NAMALWA (cell line): ENCODE measurements at regions not wholly inside any gene's neighbourhood (a gene's known extent, or its start where the extent isn't known, plus 50 kb on each side); places are given as distances from the start of the nearest gene placed in this dataset.
"Not testable (repeated sequence)": the region's sequence is repeated elsewhere in the genome, so short reads cannot be mapped to it uniquely, and the experiment has no call there.

Experiments used
- DNase-seq: peaks from one replicate; pipeline ENCODE4 v3.0.0-alpha.2; 2015; ENCODE audit warnings: low spot score

DNA sequence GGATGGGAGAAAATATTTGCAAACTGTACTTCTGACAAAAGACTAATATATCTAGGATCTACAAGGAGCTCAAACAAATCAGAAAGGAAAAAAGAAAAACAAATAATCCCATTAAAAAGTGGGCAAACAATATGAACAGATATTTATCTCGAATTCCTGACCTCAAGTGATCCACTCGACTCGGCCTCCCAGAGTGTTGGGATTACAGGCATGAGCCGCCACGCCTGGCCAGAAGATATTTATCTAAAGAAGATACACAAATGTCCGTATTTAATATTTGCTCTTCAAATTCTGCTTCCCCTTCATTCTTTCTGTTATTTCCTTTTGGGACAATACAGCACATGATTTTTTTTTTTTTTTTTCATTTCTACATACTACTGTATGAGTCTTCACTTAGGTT, 151.7 kb upstream of the GRM7 start:
- no peak for DNase-seq

DNA sequence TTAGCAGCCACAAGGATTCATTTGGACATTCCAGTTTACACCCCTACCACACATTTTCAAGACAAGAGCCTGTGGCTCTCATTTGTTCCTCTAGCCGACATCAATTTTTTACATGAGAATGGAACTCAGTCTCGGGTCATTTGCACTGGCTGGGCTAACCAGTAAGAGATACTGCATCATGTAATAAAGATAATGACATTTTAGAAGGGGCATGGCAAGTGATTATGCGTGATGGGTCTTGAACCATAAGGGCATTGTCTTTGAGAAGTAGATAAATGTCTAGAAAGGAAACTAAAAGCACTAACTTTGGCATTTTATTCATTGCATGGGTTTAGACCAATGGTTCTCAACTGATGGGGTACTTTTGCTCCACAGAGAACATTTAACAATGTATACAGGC, 146.0 kb upstream of the GRM7 start:
- no peak for DNase-seq

DNA sequence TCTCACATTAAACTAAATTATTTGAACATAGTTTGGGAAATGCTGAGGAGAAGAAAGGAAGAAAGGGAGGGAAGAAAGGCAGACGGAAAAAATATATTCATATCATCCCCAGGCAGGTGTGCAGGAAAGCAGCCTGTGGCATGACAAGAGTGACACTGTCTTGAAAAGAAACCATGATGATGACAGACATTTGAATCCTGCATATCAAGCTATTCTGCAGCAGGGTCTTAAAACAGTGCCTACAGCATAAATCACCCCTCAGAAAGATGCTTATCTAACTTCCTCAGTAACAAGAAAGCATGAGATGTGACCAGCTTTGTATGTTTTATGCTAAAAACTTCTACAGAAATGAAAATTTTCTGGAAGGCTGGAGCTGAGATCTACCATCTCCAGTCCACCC, 144.5 kb upstream of the GRM7 start:
- no peak for DNase-seq

DNA sequence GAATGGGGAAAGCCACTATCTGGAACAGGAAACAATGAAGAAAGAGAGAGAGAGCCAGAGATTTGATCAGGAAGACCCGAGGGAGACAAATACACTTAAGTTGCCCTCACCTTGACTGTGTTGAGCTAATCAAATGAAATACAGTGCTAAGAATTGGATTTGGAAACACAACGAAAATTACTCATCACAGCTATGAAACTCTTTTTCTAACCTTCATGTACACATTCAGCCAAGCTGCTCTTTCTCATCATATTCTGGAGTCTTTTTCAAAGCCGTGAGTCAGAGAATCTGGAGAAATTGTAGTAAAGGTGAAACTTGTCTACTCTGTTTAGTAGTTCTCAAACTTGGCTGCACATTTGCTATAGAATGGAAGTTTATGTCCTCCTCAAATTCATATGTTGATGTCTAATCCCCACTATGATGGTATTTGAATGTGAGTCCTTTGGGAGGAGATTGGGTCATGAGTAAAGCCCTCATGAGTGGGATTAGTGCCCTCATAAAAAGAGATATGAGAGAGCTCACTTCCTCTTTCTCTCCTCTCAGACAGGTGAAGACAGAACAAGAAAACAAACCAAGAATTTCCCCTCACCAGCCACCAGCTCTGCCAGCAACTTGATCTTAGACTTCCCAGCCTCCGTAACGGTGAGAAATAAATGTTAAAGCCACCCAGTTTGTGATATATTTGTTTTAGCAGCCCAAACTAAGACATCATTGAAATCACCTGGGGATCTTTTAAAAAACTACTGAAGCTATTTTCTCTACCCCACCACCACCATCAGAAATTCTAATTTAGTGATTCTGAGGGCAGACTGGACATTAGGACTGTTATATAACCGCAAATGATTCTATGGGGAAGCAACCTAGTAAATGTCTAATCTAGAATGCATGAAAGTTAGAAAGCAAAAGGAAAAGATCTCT, 143.6 kb upstream of the GRM7 start:
- no peak for DNase-seq

DNA sequence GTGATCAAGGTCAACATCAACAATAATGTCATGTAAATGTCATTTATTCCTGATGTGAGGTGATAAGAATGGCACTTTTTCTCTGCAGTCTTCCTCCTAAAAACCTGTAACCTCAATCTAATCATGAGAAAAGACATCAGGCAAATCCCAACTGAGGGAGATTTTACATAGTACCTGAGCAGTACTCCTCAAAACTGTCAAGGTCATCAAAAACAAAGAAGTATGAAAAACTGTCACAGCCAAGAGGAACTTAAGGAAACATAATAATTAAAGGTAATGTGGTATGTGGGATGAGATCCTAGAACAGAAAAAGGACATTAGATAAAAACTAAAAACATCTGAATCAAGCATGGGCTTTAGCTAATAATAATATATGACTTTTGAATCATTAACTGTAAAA, 140.9 kb upstream of the GRM7 start:
- no peak for DNase-seq

DNA sequence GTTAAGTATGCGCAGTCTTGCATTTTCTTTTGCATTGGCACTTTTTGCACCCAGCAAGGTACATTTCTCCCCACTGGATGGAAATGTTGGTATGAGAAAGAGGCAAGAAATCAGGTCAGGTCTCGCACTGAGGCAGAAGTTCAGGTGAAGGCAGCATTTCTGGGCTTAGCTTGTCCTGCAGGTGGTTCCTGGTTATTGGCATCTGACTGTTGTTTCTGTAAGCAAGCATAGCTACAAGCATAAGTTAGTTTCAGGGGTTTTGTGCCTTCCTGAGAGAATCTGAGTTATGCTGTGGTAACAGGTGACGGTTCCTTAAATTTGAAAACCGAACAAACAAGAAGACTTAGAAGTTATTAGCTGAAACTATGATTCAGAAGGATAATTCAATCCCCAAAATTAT, 139.4 kb upstream of the GRM7 start:
- no peak for DNase-seq

DNA sequence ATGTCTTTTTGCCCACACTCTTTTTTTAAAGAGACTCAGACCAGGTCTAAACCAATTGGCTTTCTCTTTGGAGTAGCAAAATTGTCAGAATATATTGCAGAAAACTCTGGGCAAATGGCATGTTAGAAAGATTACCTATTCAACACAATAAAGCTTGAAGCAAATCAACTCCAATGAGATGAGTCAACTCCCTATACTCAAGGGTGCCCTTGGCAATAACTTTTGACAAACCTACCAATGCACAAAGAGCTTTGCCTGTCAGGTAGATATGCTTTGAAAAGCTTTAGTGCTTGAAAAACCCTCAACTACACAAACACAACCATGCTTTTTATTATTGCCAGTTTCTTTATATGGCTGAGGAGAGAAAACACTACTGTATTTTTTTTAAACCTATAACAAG, 137.7 kb upstream of the GRM7 start:
- DNase-seq = no peak

DNA sequence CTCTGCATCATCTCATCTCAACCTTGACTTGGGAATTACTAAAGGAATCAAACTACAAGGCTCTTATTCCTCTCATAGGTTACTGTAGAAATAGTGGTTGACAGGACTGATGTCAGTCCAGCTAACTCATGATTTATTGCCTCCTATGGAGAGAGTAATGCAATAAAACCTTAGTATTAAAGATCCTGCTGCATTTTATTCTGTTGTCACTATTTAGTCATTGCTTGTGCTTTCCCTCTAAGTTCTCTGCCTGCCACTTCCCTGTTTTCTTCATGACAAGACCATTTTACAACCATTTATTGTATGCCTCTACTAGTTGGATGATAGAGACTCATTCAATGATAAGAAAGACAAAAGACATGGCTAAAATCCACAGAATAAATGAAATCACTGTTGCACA, 134.1 kb upstream of the GRM7 start:
- no peak for DNase-seq

DNA sequence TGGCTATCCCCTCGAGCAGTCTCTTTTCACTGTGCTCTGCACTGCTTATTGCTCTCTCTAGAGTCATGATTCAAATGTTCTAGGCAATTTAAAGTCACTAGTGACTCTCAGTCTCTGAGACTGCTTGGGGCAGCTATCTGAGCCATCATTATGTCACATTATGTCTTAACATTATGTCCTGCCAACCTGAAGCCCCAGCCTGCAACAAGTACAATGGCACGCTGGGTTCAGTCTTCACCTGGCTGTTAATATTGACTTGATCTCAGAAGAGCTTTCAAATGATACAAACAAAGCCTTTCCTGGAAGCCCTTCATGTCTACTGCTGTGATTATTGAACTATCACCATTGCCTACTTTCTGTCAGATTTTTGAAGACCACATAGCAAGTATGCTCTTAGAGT, 128.1 kb upstream of the GRM7 start:
- DNase-seq = no peak

DNA sequence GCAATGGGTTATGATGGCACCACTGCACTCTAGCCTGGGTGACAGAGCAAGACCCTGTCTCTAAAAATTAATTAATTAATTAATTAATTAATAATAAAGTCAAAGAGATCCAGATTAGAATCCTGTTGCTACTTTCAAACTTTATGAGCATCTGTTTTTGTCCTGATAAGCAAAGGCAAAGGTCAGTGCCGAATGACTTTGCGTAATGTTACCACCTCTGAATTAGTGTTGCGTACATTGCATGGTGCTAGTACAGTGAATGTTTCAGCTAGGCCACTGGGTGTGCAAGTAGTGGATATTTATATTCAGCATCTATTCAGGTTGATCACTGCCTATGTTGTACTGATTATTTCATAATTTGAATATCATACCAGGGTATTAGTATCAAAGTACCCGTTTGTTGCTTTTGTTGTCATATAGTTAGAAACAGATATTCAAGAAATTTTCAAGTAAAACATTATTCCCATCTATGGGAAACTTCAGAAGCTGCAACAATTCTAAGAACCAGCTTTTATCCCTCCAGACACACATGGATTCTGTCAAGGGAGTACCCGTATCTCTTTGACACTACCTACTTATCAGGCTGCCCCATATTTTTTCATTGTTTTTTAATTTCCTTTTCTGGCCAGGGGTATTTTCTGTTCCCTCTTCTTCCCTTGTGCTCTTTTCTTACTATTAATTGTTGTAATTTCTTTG, 127.1 kb upstream of the GRM7 start:
- no peak for DNase-seq

DNA sequence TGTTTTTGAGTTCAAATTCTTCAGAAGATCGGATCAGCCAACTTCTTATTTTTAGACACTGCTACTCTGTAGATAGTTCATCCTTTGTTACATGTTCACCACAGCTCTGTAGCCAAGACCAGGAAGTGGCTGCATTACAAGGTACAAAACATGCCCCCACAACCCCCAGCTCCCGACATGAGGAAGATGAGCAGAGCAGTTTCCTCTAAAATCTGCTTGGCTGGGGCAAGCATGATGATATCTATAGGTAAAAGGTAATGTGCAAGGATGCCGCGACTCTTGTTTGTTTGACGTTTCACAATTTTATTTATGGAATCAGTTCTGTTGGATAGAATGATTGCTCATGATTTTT, 126.5 kb upstream of the GRM7 start:
- DNase-seq = no peak

DNA sequence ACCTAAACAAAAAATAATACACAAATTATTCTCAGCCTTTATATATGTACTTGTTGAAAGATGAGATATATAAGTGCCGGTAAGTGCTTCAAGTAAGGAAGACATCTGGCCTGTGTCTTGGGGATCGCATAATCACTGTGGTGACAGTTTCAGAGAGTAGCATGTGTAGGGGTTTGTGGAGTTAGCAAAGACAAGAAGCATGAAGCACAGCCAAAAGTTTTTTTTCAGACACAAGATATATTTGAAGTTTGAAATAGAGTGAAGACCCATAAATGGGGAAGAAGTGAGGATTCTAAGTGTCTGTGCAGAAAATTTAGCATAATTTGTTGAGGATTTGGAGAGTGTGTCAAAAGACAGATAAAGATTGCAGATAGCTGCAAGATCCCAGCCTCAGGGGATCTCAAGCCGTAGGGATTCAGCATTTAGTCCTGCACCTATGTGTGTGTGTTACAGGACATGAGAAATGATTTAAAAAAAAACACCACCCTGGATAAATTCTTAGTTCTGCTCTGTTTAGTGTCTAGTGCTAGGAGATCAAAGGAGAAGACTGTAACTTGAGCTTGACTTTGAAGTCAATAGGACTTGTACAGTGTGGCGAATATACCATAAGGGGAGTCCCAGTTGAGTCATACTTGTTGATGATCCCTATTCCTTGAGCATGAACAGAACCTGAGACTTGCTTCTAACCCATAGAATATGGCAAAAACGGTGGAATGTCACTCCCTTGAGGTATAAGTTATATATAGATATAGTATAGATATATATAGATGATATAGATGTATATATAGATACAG, 123.9 kb upstream of the GRM7 start:
- DNase-seq = no peak

DNA sequence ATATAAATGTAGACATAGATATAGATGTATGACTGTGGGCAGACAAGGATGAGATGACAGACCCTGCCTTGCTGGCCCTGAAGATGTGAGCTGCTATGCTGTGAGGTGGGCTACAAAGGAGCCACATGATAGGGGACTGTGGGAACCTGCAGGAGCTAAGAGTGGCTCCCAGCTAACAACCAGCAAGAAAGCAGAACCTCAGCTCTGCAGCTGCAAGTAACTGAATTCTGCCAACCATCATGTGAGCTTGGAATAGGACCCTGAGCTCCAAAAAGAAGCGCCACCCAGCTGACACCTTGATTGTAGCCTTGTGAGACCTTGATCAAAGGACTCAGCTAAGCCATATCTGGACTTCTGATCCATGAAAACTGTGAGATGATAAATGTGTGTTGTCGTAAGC, 123.3 kb upstream of the GRM7 start:
- DNase-seq = no peak

DNA sequence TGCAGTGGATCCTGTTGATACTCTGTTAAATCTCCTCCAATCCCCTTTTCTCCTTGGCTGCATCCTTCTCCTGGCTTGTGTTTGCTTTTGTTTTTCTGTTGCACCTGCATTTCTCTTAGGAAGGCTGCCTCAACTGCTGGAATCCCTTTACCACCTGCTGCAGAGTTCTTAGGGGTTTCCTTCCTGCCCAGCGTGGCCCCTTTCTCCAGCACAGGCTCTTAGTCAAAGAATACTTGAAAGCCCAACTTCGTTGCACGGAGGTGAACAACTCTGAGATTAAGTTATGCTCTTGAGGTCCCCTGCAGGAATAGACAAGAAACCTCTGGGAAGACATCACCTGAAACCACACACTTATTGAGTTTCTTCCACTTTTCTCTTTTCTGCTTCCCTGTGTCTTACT, 121.6 kb upstream of the GRM7 start:
- DNase-seq = no peak

DNA sequence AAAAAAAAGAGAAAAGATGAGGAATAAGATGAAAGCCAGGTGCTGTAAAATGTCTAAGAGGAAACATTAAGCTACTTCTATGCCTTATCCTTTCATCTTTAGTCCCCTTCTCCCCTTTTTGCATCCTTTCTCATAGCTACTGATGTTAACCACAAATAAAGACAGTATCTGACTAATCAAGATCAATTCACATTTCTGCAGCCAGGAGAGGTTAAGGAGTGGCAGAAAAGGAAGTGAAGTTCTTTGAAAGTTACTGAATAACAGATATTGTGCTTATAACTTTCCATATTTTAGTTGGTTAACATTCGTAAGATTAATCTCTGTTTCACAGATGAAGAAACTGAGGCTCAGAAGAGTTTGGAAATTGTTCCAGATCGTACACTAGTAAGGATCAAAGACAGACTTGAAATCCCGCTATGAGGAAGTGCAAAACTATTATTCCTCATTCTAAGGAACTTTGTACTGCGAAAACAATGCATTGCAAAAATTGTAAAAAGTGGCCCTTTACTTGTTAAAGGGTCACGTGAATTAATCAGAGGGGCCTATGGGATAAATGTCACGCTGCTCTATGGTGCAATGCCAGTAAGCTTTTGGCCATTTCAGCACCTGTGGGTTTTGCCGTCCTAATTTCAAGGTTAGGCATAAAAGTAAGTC, 117.7 kb upstream of the GRM7 start:
- no peak for DNase-seq

DNA sequence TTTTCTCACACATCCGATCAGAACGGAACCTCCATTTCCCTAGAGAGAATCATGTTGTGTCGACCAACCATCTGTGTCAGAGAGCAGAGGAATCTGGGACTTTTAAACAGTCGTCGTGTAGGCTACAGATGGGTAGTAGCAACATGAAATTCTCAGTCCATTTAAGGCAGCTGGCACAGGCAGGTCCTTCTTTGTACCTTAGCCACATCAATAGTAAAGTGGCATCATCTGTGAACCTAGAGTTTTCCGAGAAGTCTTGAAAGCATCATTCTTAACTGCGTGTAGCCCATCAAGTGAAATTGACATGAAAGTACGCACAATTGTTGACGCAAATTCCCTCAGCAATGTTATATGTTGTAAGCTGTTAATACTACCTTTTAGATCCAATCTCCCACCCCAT, 114.5 kb upstream of the GRM7 start:
- no peak for DNase-seq

DNA sequence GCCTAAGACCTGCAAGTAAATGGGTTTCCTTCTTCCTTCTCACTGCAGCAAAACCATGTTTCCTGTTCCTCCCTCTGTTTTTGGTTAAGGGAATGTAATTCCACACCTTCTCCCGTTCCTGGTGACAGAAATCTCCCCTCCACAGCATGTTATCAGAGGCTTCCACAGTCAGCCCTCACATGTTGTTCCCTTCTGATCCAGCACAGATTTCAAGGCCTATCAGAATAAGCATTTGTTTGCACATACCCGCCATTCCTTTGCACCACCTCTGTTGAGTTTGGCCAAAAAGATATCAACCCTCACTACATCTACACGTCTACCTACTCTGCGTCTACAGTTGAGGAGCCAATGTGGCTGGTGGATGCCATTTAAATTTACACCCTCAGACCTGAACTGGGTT, 113.9 kb upstream of the GRM7 start:
- no peak for DNase-seq

DNA sequence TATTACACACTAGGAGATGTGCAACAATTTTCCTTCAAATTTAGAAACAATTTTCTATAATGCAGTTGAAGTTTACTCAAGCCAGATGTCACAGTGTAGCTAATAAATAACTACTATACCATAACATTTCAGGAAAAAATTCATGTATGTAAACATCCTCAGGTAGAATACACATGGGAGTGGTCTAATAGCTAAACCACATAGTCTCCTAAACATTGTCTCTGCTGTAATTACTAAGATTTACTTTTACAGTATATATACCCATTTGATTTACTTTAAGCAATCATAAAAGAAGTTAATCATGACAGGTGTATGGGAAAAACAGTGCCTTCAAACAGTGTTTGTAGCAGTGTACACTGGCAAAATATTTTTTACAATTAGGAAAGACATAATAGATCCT, 110.1 kb upstream of the GRM7 start:
- DNase-seq = no peak

DNA sequence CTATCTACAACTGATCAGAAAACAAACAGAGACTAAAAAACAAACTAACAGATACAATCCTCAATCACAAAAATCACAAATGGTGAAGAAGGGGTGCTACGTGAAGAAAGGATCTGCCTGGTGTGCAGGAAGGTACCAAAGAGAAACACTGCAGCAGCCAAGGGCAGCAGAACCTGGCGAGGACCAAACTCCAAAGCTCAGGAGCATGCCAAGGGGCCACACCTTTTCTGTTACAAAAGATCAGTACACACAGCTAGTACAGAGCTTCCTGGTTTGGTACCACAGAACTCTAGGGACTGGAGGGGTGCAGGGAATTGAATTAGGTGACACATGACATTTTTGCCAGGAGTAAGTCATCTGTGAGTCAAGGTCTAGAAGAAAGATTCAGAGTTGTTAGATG, 107.4 kb upstream of the GRM7 start:
- DNase-seq = no peak

DNA sequence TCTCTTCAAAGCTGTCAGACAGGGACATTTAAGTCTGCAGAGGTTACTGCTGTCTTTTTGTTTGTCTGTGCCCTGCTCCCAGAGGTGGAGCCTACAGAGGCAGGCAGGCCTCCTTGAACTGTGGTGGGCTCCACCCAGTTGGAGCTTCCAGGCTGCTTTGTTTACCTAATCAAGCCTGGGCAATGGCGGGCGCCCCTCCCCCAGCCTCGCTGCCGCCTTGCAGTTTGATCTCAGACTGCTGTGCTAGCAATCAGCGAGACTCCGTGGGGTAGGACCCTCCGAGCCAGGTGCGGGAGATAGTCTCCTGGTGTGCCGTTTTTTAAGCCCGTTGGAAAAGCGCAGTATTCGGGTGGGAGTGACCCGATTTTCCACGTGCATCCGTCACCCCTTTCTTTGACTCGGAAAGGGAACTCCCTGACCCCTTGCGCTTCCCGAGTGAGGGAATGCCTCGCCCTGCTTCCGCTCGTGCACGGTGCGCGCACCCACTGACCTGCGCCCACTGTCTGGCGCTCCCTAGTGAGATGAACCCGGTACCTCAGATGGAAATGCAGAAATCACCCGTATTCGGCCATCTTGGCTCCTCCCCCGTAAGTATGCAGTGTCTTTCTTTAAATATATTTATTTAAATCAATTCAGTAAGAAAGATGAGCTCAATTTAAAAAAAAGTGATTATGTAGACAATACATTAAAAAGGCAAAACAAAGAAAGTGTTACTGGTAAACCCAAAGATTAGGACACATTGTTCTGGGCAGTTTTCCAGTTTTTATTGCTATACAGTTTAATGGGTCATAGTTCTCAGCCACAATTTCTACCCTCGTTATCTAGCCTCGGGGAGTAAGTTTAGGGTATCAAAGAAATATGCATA, 91.2 kb upstream of the GRM7 start:
- DNase-seq = not testable (repeated sequence)

DNA sequence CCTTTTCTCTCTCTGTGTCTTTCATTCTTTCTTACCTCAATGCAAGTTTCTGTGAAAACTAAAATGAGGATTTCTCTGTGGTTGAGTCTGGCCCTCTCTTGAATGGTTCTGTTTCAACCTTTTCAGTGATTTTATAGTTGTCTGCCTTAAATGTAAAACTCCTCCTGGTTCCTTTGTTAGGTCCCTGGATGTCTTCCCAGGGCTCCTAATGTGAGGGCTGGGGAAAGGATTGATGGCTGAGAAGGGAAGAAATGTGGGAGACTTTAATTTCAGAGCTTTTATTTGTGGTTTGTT, 90.6 kb upstream of the GRM7 start:
- no peak for DNase-seq

DNA sequence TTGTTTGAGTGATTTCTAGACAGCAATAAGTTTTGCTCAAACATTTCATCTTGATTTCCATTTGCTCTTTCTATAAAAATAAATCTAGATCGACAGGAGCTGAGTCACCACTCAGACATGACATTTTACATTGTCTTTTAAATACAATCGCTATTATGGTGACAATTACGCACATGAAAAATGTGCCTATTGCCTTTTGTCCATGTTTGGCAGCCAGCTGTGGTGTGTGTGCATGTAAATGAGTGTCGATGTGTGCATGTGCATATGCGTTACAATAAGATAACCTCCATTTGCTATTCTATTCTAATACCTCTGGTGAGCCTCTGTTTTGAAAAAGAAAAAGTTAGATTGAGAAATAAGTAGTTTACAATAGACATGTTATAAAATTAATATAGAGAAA, 89.7 kb upstream of the GRM7 start:
- DNase-seq = no peak
